ENCODE measurements at regions not wholly inside any gene's neighbourhood (a gene's known extent, or its start where the extent isn't known, plus 50 kb on each side); places are given as distances from the start of the nearest gene placed in this dataset.

DNA sequence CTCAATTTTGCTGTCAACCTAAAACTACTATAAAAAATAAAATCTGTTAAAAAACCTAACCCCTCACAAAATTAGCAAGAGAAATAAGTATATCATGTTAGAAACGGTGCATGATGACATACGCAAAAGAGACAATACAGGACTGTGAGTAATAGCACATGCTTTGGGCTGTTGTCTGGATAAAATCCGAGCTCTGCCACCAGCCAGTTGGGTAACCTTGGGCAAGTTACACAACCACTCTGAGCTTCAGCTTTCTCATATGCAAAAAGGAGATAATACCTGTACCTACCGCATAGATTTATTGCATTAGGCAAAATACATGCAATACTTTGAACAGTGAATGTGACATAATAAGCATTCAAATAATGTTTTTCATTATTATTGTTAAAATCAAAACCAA is 481.7 kb downstream of the TLE1 start:
- no peak for DNase-seq (ENCODE audit: low read depth in 1 of 2, low spot score in 1 of 2)

DNA sequence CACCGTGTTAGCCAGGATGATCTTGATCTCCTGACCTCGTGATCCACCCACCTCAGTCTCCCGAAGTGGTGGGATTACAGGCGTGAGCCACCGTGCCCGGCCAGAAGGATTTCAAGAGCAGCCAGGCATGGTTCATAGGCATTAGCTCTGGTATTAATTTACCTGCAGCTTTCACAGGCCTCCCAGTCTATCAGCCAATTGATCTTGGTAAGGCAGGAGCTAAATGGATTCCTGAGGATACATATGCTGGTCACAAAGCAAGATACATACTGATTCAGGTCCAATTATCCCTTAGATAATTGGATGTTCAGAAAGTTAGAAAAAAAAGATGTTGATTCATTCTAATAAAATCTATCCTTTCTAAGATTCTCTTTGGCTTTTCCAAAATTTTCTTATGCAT is 487.1 kb downstream of the TLE1 start:
- no peak for DNase-seq (ENCODE audit: low read depth in 1 of 2, low spot score in 1 of 2)

DNA sequence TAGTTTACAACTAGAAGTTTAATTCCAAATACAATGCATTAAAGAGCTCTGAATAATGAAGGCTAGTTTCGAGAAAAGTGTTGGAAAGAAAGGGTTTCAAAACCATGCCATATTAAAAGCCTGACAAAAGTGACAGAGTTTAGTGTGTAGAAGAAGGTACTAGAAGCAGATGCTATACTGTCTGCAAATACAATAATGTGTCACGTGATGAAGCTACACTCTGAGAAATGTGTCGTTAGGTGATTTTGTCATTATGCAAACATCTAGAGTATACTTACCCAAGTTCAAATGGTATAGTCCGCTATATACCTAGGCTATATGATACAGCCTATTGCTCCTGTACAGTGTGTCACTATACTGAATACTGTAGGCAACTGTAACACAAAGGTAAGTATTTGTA is 494.1 kb downstream of the TLE1 start:
- DNase-seq (ENCODE audit: low read depth in 1 of 2, low spot score in 1 of 2) = no peak

DNA sequence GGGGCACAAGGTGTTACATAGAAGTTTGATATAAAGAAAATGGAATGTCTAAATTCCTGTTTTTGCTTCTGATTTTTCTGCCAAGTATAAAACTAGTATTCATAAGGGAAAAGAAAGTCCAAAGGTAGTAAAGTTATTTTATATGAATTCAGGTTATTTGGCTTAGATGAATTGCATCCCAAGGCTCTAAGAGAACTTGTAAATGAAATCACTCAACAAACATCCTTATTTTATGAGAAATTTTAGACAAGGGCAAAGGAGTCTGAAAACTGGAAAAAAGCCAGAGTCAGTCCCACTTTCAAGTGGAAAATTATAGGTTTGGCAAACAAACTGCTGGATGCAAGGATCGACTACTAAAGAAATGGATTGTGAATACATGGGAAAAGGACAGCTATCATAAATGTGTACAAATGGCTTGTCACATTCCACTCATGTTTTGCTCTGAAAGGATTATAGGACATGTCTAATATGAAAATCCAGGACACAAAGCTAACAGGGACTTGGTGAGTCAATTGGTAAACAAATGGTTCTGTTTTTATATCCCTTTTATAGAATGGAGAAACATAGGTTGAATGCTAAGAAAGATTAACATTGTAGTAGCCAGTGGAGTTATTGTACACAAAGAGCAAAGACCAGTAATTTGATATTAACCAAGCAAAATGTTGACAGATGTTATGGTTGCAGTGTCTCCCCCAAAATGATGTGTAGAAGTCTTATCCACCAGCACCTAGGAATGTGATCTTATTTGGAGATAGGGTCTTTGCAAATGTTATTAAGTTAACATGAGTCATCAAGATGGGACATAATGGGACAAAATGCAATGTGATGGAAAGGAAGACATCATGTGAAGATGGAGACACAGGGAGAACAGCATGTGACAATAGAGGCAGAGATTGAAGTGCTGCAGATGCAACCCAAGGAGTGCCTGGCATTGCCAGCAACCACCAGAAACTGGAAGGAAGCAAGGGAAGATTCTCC is 495.7 kb downstream of the TLE1 start:
- DNase-seq (ENCODE audit: low read depth in 1 of 2, low spot score in 1 of 2) = no peak

- DNase-seq (ENCODE audit: low read depth in 1 of 2, low spot score in 1 of 2) = no peak
These were observed 498.1 kb downstream of the TLE1 start for GRCh38 chr9:81191222-81191621.

GRCh38 chr9:81190659-81191058 is 498.7 kb downstream of the TLE1 start:
- no peak for DNase-seq (ENCODE audit: low read depth in 1 of 2, low spot score in 1 of 2)

GRCh38 chr9:81183761-81184160 is 505.6 kb downstream of the TLE1 start:
- DNase-seq (ENCODE audit: low read depth in 1 of 2, low spot score in 1 of 2) = no peak

- no peak for DNase-seq (ENCODE audit: low read depth in 1 of 2, low spot score in 1 of 2)
These were observed 506.9 kb downstream of the TLE1 start for GRCh38 chr9:81182431-81182830.

DNA sequence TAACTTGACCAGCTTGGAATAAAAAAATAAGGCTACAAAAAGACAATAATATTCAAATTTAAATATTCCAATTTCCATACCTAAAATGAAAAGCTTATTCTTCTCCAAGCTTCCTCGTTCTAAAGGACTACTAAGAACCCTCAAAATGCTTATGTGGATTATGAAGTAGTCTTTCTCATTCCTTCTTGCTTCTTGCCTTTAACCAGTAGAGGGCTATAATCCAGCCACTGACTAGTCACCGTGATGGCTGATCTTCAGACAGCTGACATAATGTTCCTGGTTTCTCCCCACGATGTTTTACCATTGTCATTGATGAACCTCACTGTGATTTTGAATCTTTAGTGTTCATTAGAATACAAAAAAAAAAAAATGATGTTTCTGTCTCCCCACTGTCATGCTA is 515.3 kb downstream of the TLE1 start:
- DNase-seq (ENCODE audit: low read depth in 1 of 2, low spot score in 1 of 2) = no peak

GRCh38 chr9:81171689-81172088 is 517.7 kb downstream of the TLE1 start:
- DNase-seq (ENCODE audit: low read depth in 1 of 2, low spot score in 1 of 2) = no peak

GRCh38 chr9:81162361-81162760 is 527.0 kb downstream of the TLE1 start:
- no peak for DNase-seq (ENCODE audit: low read depth in 1 of 2, low spot score in 1 of 2)

DNA sequence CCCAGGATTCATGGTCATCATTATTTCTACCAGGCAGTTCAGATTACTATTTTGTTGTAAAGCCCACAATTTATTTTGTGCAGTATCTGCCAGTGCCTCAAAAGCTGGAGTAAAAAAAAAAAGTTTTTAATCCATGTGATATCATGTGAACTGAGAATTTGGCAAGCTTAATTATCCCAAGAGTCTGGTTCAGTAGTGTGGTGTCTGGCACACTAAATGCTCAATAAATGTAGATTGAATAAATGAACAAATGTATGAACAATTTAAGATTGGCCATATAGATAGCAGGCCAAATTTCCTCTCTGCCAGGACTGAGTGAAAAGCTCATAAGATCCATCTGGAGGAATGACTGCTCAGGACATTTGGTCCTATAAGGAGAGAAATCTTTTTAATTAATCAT is 533.0 kb downstream of the TLE1 start:
- no peak for DNase-seq (ENCODE audit: low read depth in 1 of 2, low spot score in 1 of 2)

GRCh38 chr9:81150016-81150625 is 539.2 kb downstream of the TLE1 start:
- DNase-seq (ENCODE audit: low read depth in 1 of 2, low spot score in 1 of 2) = no peak

DNA sequence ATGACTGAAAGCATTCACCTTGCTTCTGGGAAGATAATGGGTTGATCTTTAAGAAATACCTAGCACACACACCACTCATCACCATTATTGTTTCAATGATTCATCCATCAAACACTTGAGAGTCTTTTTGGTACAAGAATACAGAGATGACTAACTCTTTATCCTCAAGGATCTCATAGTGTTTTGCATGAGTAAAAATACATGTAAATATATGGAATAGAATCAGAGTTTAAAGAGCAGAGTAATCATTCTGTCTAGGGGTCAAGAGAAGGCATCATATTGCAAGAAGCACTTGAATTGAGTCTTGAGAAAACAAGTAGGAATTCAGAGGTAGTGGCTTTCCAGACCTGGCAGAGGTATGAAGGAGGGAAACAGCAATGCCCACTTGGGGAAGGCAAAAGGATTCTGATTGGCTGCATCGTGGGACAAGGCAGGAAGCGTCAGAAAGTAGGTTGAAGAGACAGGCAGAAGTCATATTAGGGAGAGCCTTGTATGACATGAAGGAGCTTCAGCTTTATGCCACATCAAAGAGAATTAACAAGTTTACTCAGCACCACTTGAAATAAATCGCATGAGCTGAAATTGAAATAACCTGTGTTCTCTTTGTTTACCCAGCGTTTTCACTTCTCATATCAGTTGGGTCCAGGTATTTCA is 542.5 kb downstream of the TLE1 start:
- no peak for DNase-seq (ENCODE audit: low read depth in 1 of 2, low spot score in 1 of 2)

GRCh38 chr9:81146241-81146640 is 543.1 kb downstream of the TLE1 start:
- no peak for DNase-seq (ENCODE audit: low read depth in 1 of 2, low spot score in 1 of 2)

- DNase-seq (ENCODE audit: low read depth in 1 of 2, low spot score in 1 of 2) = no peak
These were observed 543.9 kb downstream of the TLE1 start for GRCh38 chr9:81145331-81145963.

- no peak for DNase-seq (ENCODE audit: low read depth in 1 of 2, low spot score in 1 of 2)
These were observed 547.4 kb downstream of the TLE1 start for GRCh38 chr9:81141961-81142360.

- DNase-seq (ENCODE audit: low read depth in 1 of 2, low spot score in 1 of 2) = no peak
These were observed 551.3 kb downstream of the TLE1 start for GRCh38 chr9:81137976-81138568.

DNA sequence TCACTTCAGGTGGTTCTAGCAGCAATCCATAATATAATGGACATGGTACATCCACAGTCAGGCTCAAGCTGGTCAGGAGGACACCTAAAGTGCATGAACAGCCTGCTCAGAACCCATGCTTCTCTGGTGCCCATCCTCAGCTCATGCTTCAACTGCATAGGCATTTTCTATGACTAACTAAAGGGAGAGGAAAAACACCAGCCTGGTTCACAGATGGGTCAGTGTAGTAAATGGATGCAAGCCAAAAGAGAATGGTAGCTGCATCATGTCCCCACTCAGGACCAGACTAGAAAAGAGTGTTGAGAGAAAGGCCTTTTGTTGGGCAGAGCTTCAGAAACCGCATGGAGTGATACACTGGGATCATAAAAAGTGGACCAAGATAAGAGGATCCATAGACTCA is 556.6 kb downstream of the TLE1 start:
- DNase-seq (ENCODE audit: low read depth in 1 of 2, low spot score in 1 of 2) = no peak

GRCh38 chr9:81132318-81132717 is 557.0 kb downstream of the TLE1 start:
- DNase-seq (ENCODE audit: low read depth in 1 of 2, low spot score in 1 of 2) = no peak

- DNase-seq (ENCODE audit: low read depth in 1 of 2, low spot score in 1 of 2) = no peak
These were observed 560.6 kb downstream of the TLE1 start for GRCh38 chr9:81128701-81129100.

Data from activated T-helper 1 cell treated with anti-CD3 and anti-CD28 coated beads, Interleukin-2, amount 50 U/mL, for 16 hours (primary cell).